GM13976 (cell line): ENCODE measurements at regions not wholly inside any gene's neighbourhood (a gene's known extent, or its start where the extent isn't known, plus 50 kb on each side); places are given as distances from the start of the nearest gene placed in this dataset.

Experiments used
- DNase-seq: peaks from one replicate; pipeline ENCODE4 v3.0.0; 2012; ENCODE audit warnings: low spot score
- in situ Hi-C: fragments of 300-500 bp; cut with MboI; formaldehyde crosslinking; loops from one replicate; pipeline ENCODE4 v1.12.0; 2022; ENCODE audit warnings: low sequenced_read_pairs, mixed read lengths, inconsistent platforms; ENCODE audit not compliant: unreplicated experiment
- TF ChIP-seq, protein P1 (sequence below): IDR thresholded peaks from 2 replicates; pipeline ENCODE4 v1.5.1; 2012; ENCODE audit warnings: borderline replicate concordance, mild to moderate bottlenecking; ENCODE audit not compliant: insufficient read depth; ENCODE audit errors: extremely low read depth, missing control alignments, control extremely low read depth

DNA sequence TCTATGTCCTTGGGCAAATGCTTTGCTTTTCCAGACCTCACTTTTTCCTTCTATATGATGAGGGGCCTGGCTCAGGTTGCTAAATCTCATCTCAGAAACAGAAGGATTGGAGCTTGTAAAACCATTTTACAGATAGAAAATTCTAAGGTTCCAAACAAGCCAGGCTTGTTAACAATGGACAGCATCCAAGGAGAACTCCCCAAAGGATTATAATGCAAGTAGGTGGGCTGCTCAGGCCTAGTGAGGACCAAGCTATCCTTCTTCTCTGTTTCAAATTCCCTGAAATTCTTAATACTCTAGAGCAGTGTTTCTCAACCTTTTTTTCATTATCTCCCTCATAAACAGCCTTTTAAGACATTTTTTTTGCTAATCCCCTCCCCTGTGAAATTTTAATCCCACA, 269.8 kb downstream of the TMEM38B start:
- in situ Hi-C loops: no loop called here
- no peak for DNase-seq
- TF ChIP-seq, protein P1, sequence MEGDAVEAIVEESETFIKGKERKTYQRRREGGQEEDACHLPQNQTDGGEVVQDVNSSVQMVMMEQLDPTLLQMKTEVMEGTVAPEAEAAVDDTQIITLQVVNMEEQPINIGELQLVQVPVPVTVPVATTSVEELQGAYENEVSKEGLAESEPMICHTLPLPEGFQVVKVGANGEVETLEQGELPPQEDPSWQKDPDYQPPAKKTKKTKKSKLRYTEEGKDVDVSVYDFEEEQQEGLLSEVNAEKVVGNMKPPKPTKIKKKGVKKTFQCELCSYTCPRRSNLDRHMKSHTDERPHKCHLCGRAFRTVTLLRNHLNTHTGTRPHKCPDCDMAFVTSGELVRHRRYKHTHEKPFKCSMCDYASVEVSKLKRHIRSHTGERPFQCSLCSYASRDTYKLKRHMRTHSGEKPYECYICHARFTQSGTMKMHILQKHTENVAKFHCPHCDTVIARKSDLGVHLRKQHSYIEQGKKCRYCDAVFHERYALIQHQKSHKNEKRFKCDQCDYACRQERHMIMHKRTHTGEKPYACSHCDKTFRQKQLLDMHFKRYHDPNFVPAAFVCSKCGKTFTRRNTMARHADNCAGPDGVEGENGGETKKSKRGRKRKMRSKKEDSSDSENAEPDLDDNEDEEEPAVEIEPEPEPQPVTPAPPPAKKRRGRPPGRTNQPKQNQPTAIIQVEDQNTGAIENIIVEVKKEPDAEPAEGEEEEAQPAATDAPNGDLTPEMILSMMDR: no peak

- TF ChIP-seq, protein P1: no peak
- in situ Hi-C loops: no loop called here
- no peak for DNase-seq
Observed at GRCh38 chr9:105966834-105967233, 272.5 kb downstream of the TMEM38B start.

DNA sequence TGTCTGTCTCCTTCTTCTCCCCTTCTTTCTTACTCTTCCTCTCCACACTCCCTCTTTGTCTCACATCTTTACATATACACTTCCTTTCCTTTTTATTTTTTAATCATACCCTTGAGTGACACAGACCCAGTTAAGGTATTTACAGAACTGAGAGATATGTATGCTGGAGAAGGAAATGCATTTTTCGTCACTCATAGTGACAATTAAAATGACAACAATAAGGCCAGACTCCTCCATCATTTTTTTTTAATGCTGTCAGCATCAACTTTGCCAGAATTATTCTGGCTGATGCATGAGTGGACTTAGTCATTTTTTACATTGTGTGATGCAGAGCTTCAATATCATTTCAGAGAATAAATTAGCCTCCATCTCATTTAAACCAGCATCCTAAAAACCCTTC, 272.9 kb downstream of the TMEM38B start:
- no peak for DNase-seq
- in situ Hi-C loops: no loop called here
- TF ChIP-seq, protein P1: no peak

- DNase-seq: no peak
- in situ Hi-C loops: no loop called here
- TF ChIP-seq, protein P1: no peak
Observed at GRCh38 chr9:105967797-105968196, 273.5 kb downstream of the TMEM38B start.

DNA sequence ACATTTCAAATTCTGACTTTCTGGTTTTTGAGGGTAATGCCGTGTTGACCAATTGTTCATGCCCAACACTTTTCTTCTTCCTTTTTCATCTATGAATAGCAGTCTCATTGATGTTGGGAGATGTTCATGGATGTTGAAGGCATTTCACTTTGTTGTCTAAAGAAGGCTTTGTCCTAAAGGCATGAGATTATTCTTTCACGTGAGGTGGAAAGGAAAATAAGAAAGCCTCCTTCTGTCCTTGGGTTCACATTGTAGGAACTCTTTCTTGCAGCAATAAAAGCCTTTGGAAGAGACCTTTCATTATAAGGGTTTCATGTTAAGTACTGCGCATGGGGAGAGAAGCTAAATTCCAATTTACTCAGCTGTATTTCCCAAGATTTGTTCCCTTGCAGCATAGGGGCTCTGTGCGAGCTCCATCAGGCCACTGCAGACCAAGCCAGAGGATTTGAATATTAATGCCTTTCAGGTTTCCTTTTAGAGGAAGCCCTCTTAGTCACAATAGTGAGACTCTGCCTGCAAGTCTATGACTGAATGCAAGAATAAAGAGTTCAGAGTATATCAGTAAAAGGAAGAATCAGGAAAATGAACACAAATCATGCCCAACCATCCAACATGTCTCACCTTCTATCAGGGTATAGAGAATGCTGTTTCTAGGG, 274.6 kb downstream of the TMEM38B start:
- no peak for DNase-seq
- in situ Hi-C loops: no loop called here
- TF ChIP-seq, protein P1: no peak

- DNase-seq: no peak
- TF ChIP-seq, protein P1: no peak
- in situ Hi-C loops: no loop called here
Observed at GRCh38 chr9:105969636-105970035, 275.3 kb downstream of the TMEM38B start.

DNA sequence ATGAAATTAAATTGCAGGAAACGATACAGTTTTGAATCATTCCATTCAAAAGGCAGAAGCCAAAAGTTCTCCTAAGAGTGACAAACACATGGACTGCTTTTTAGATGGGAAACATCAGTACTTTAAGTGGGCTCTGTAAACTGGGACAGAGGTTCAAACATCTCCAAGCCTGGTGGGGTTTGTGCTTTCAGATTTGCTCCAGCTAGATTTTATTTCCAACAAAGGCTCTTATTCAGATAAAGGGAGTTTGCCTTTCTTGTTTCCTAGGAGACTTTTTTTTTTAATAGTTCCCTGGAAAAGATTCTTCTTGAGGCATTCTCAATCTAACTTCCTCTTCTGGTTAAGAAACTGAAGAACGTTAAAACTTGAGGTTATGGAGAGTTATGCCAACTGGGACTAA, 277.6 kb downstream of the TMEM38B start:
- DNase-seq: no peak
- in situ Hi-C loops: no loop called here

More for the DNA sequence above, 277.6 kb downstream of the TMEM38B start:
- TF ChIP-seq, protein P1: no peak
